Testis (tissue), 2 donors: ENCODE measurements at regions not wholly inside any gene's neighbourhood (a gene's known extent, or its start where the extent isn't known, plus 50 kb on each side); places are given as distances from the start of the nearest gene placed in this dataset.
"Not testable (repeated sequence)": the region's sequence is repeated elsewhere in the genome, so short reads cannot be mapped to it uniquely, and the experiment has no call there.

ENCODE experiments used
- DNase-seq: peaks from one replicate; pipeline ENCODE4 v3.0.0-alpha.2; 2019
- H3K27ac ChIP-seq, 2 donors: fragments of 200-600 bp; sonication (generic); one replicate each; pipeline ENCODE4 v1.5.1; 2019
- H3K27me3 ChIP-seq: fragments of 200-600 bp; sonication (generic); one replicate; pipeline ENCODE4 v1.5.1; 2019
- H3K36me3 ChIP-seq: fragments of 200-600 bp; sonication (generic); one replicate; pipeline ENCODE4 v1.5.1; 2017; ENCODE audit warnings: low read depth; ENCODE audit errors: missing control alignments
- H3K4me1 ChIP-seq: fragments of 200-600 bp; sonication (generic); one replicate; pipeline ENCODE4 v1.5.1; 2019
- H3K4me3 ChIP-seq, 2 donors: fragments of 200-600 bp; sonication (generic); one replicate each; pipeline ENCODE4 v1.5.1; 2017 to 2019
- H3K9me3 ChIP-seq: fragments of 200-600 bp; sonication (generic); one replicate; pipeline ENCODE4 v1.5.1; 2017
- CTCF ChIP-seq, 3 experiments: fragments of 450-650 bp in 2 of 3; fragments of 200-600 bp in 1 of 3; sonication (generic) in 1 of 3; IDR thresholded peaks; one replicate each; pipeline ENCODE4 v1.5.1; 2016 to 2019; ENCODE audit warnings: antibody characterized with exemption in 3 of 3, mild to moderate bottlenecking in 2 of 3, moderate library complexity in 1 of 3
- POLR2A ChIP-seq: fragments of 450-650 bp; IDR thresholded peaks from one replicate; pipeline ENCODE4 v1.6.1; 2017; ENCODE audit warnings: antibody characterized with exemption, mild to moderate bottlenecking, moderate library complexity
- WGBS, 2 donors: methylation state at CpG; one replicate each; pipeline ENCODE4 v1.1.5; 2018; 5-methylcytosine and 5-hydroxymethylcytosine counted together
- intact Hi-C: fragments of 100-400 bp; cut with DNase I; formaldehyde crosslinking; loops from one replicate; pipeline ENCODE4 v1.15.1; 2023; ENCODE audit warnings: low total_unique reads

GRCh38 chr9:108776920-108777639 lies 78.7 kb downstream of the ACTL7B start:
- H3K27me3 ChIP-seq, result no peaks in the 10 kb centered on the region
- H3K27ac ChIP-seq, result no peak overlapping the region
- intact Hi-C loops, result no loop called here
- no peak for DNase-seq
- no peaks in the 10 kb centered on the region for H3K36me3 ChIP-seq
- H3K9me3 ChIP-seq, result no peaks in the 10 kb centered on the region
- WGBS, 2 donors, result 63 to 64% methylated on average over 4 of the region's 4 CpGs
- no peak overlapping the region for H3K4me3 ChIP-seq
- no peaks in the 10 kb centered on the region for H3K4me1 ChIP-seq
- no peak for TF ChIP-seq POLR2A
- no peak for TF ChIP-seq CTCF (IDR thresholded peaks at IDR 0.05)

GRCh38 chr9:108775901-108776306 lies 79.9 kb downstream of the ACTL7B start:
- intact Hi-C loops, result no loop called here
- Histone ChIP-seq H3K4me3 (no peak overlapping the region), H3K36me3 (no peaks in the 10 kb centered on the region), H3K27ac (no peak overlapping the region), H3K4me1 (no peaks in the 10 kb centered on the region), H3K9me3 (no peaks in the 10 kb centered on the region), H3K27me3 (no peaks in the 10 kb centered on the region)
- TF ChIP-seq CTCF (IDR thresholded peaks at IDR 0.05) (no peak), POLR2A (no peak)
- no peak for DNase-seq

DNA sequence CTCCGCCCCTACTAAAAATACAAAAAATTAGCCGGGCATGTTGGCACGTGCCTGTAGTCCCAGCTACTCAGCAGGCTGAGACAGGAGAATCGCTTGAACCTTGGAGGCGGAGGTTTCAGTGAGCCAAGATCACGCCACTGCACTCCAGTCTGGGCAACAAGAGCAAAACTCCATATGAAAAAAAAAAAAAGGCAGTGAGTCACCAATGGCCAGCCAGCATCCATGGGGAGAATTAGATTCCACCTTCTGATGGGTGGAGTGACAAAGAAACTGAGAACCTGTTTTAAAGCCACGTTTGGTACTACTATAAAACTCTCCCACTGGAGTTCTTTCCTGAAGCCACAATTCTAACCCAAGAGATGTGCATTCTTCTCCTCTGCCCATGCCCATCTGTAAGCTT lies 81.7 kb downstream of the ACTL7B start:
- H3K4me3 ChIP-seq, DNase-seq, H3K4me1 ChIP-seq, H3K27ac ChIP-seq, H3K27me3 ChIP-seq, intact Hi-C loops, H3K9me3 ChIP-seq, H3K36me3 ChIP-seq: not testable (repeated sequence)
- 90 to 94% methylated on average over 7 of the region's 7 CpGs for WGBS, 2 donors

DNA sequence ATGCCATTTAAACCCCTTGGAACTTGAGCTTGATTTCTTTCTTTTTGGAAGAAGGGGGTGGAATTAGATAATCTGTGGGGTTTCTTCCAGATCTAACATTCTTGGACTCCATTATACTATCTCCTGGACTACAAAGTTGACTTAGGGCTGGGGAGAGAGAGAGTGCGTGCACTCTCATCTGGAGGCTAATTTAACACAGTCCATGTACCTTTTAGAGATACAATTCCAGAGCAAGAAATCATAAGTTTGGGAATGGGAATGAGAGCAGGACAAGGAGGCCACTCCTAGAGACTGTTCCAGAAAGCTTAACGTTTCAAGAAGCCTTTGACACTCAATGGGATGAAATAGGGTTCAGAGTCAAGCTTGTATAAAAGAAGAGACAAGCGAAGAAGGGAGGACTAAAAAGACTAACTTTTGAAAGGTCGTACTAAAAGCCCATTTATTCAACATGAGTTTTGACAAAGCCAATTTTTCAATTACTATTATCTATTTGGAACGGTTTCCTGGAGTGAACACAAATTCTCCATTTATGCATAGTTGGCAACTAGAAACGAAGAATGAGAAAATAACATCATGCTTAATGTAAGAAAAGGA lies 83.4 kb downstream of the ACTL7B start:
- no peak overlapping the region for H3K4me3 ChIP-seq
- no peaks in the 10 kb centered on the region for H3K36me3 ChIP-seq
- DNase-seq, result no peak
- H3K27me3 ChIP-seq, result no peaks in the 10 kb centered on the region
- TF ChIP-seq CTCF (IDR thresholded peaks at IDR 0.05) (no peak), POLR2A (no peak)
- intact Hi-C loops, result no loop called here
- H3K9me3 ChIP-seq, result no peaks in the 10 kb centered on the region
- H3K27ac ChIP-seq, result no peak overlapping the region
- 49 to 57% methylated on average over 6 of the region's 6 CpGs for WGBS, 2 donors
- H3K4me1 ChIP-seq, result no peaks in the 10 kb centered on the region

DNA sequence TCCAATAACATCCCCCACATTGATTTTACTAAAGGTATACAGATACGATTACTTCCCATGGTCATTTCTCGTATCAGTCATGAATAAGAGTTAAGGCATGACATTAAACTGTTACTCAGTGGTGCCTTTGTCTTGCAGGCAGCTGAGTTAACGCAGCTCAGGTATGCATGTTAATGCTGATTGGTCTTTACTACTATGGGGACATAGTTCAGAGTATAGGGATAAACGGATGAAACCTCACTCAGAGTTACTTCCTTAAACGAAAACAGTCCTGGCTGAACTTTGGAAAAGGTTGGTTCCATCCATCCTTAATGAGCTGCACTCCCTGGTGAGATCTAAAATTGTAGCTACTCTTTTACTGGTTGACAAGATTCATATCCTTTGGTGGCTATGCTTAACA lies 87.0 kb downstream of the ACTL7B start:
- DNase-seq, result no peak
- WGBS, 2 donors, result 91% methylated on average over 5 of the region's 5 CpGs
- intact Hi-C loops, result no loop called here
- Histone ChIP-seq H3K27me3 (no peaks in the 10 kb centered on the region), H3K4me3 (no peak overlapping the region), H3K36me3 (no peaks in the 10 kb centered on the region), H3K27ac (no peak overlapping the region), H3K4me1 (no peaks in the 10 kb centered on the region), H3K9me3 (no peaks in the 10 kb centered on the region)
- no peak for TF ChIP-seq CTCF (IDR thresholded peaks at IDR 0.05)
- no peak for TF ChIP-seq POLR2A
